ENCODE measurements at regions not wholly inside any gene's neighbourhood (a gene's known extent, or its start where the extent isn't known, plus 50 kb on each side); places are given as distances from the start of the nearest gene placed in this dataset.

GRCh38 chr3:197456261-197457091 lies 99.3 kb downstream of the BDH1 start (continued):
- TF ChIP-seq RNF2 (IDR thresholded peaks at IDR 0.05; ENCODE audit: borderline replicate concordance, low read depth, low read length, missing control alignments, poor library complexity, severe bottlenecking), result no peak
- no peak for TF ChIP-seq JUND (IDR thresholded peaks at IDR 0.05; ENCODE audit: low read length)
- TF ChIP-seq USF2 (IDR thresholded peaks at IDR 0.05; ENCODE audit: low read length), result peak; percentile 82
- 0 out of 2 replicates have a peak, but pooled peaks have one; percentile 44 for TF ChIP-seq TCF12 (IDR thresholded peaks at IDR 0.05; ENCODE audit: low read depth, low read length)
- peak; percentile 42 for TF ChIP-seq SAP30 (IDR thresholded peaks at IDR 0.05; ENCODE audit: insufficient read depth, insufficient replicate concordance, low read length)
- TF ChIP-seq TAF1 (IDR thresholded peaks at IDR 0.05; ENCODE audit: low read depth, low read length), result peak; percentile 51; the same call in 1 of the 2 replicates
- TF ChIP-seq KDM4A (IDR thresholded peaks at IDR 0.05; ENCODE audit: low read depth, low read length, severe bottlenecking), result peak; percentile 86
- TF ChIP-seq MAX (IDR thresholded peaks at IDR 0.05), result peak; percentile 81
- 0 out of 2 replicates have a peak, but pooled peaks have one; percentile 34 for TF ChIP-seq GTF2F1 (IDR thresholded peaks at IDR 0.05; ENCODE audit: borderline replicate concordance, low read depth, low read length)
- TF ChIP-seq TEAD4 (IDR thresholded peaks at IDR 0.05; ENCODE audit: low read depth, low read length), result peak; percentile 68
- TF ChIP-seq RAD21 (IDR thresholded peaks at IDR 0.05 in 1 of 2, conservative IDR thresholded peaks at IDR 0.05 in 1 of 2; ENCODE audit: low read depth in 2 of 2, low read length in 2 of 2), result peak in 1 of 2 experiments; percentile 18; a peak in 1 of 4 replicates
- TF ChIP-seq PHF8 (conservative IDR thresholded peaks at IDR 0.05; ENCODE audit: low read depth, low read length), result 0 out of 2 replicates have a peak, but pooled peaks have one; percentile 50
- peak; percentile 64 for TF ChIP-seq E2F6 (IDR thresholded peaks at IDR 0.05)
- no peak for TF ChIP-seq SIX5 (IDR thresholded peaks at IDR 0.05; ENCODE audit: low read depth, low read length)
- TF ChIP-seq CREB1 (IDR thresholded peaks at IDR 0.05), result no peak
- TF ChIP-seq ASH2L (IDR thresholded peaks at IDR 0.05; ENCODE audit: low read length), result peak; percentile 82
- peak; percentile 78; the same call in 1 of the 2 replicates for TF ChIP-seq EGR1 (IDR thresholded peaks at IDR 0.05; ENCODE audit: borderline replicate concordance, low read depth, low read length)
- TF ChIP-seq SIN3A (conservative IDR thresholded peaks at IDR 0.05 in 1 of 2, IDR thresholded peaks at IDR 0.05 in 1 of 2; ENCODE audit: low read depth in 1 of 2, low read length in 2 of 2), result 0 out of 4 replicates have a peak, but pooled peaks of 1 of the 2 experiments have one; percentile 51

Data from H1 (cell line).